GM04503 (cell line): ENCODE measurements at regions not wholly inside any gene's neighbourhood (a gene's known extent, or its start where the extent isn't known, plus 50 kb on each side); places are given as distances from the start of the nearest gene placed in this dataset.
A peak's percentile ranks its signal among the peaks of the same experiment; 100 is the strongest.
"Not testable (repeated sequence)": the region's sequence is repeated elsewhere in the genome, so short reads cannot be mapped to it uniquely, and the experiment has no call there.

ENCODE experiments used
- DNase-seq: peaks from one replicate; pipeline ENCODE4 v3.0.0-alpha.2; 2012; ENCODE audit warnings: low read depth

GRCh38 chr2:44051593-44052347, 56.0 kb upstream of the LRPPRC start:
- no peak for DNase-seq

GRCh38 chr2:44052584-44052983, 56.8 kb upstream of the LRPPRC start:
- DNase-seq, result no peak

- DNase-seq, result no peak
These were observed 57.3 kb upstream of the LRPPRC start for GRCh38 chr2:44053052-44053451.

- DNase-seq, result no peak
These were observed 57.7 kb upstream of the LRPPRC start for GRCh38 chr2:44053456-44053855.

GRCh38 chr2:44055229-44055628, 59.4 kb upstream of the LRPPRC start:
- DNase-seq, result no peak

GRCh38 chr2:44055664-44056063, 59.9 kb upstream of the LRPPRC start:
- DNase-seq, result no peak

- no peak for DNase-seq
These were observed 61.2 kb upstream of the LRPPRC start for GRCh38 chr2:44056947-44057346.

GRCh38 chr2:44060286-44060685, 64.5 kb upstream of the LRPPRC start:
- DNase-seq, result not testable (repeated sequence)

GRCh38 chr2:44060990-44061389, 65.2 kb upstream of the LRPPRC start:
- DNase-seq, result no peak

- no peak for DNase-seq
These were observed 65.7 kb upstream of the LRPPRC start for GRCh38 chr2:44061469-44061868.

- no peak for DNase-seq
These were observed 66.1 kb upstream of the LRPPRC start for GRCh38 chr2:44061876-44062275.

GRCh38 chr2:44063033-44063432, 67.2 kb upstream of the LRPPRC start:
- DNase-seq, result no peak

GRCh38 chr2:44064281-44064680, 68.5 kb upstream of the LRPPRC start:
- DNase-seq, result not testable (repeated sequence)

GRCh38 chr2:44067012-44067790, 71.4 kb upstream of the LRPPRC start:
- DNase-seq, result not testable (repeated sequence)

- not testable (repeated sequence) for DNase-seq
These were observed 72.0 kb upstream of the LRPPRC start for GRCh38 chr2:44067791-44068181.

GRCh38 chr2:44071454-44072046, 75.8 kb upstream of the LRPPRC start:
- no peak for DNase-seq

- not testable (repeated sequence) for DNase-seq
These were observed 77.9 kb upstream of the LRPPRC start for GRCh38 chr2:44073667-44074066.

- not testable (repeated sequence) for DNase-seq
These were observed 79.0 kb upstream of the LRPPRC start for GRCh38 chr2:44074795-44075194.

- DNase-seq, result peak; percentile 58
These were observed 79.8 kb upstream of the LRPPRC start for GRCh38 chr2:44075541-44075940.

GRCh38 chr2:44077942-44078511, 82.2 kb upstream of the LRPPRC start:
- no peak for DNase-seq

GRCh38 chr2:44079686-44080085, 83.9 kb upstream of the LRPPRC start:
- DNase-seq, result no peak

- DNase-seq, result no peak
These were observed 85.6 kb upstream of the PPM1B start for GRCh38 chr2:44083054-44083453.

GRCh38 chr2:44084850-44085249, 83.8 kb upstream of the PPM1B start:
- DNase-seq, result no peak
